ENCODE measurements at regions not wholly inside any gene's neighbourhood (a gene's known extent, or its start where the extent isn't known, plus 50 kb on each side); places are given as distances from the start of the nearest gene placed in this dataset.

DNA sequence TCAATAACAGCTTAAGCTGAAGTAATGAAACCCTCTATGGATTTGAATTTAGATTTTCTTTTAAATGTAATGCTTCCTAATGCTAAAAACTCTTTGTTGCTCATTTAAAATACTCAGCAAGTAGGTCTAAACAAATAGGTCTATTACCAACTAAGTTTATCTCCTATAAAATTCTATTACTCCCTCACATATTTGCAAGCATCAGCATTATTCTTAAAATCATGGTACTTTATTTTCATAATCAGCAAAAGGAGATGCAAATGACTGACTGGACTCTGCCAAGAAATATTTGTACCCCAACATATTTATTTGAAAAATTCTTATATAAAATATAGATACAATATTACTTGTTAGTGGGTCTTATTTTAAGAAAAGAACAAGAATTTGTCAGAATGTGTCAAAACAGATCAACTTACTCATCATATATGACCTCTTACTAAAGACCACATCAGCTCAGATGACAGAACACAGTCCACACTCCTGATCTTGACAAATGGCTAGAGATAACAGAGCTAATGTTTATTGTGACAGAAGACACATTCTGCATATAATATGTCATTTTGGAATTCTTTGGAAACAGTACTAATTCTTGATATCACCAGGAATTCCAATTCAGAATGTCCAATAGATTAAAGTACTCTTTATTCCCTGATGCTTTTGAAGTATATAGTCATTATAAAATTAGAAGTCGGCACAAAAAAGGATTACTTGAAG, 704.6 kb upstream of the PCDH9 start:
- TF ChIP-seq, protein P1, sequence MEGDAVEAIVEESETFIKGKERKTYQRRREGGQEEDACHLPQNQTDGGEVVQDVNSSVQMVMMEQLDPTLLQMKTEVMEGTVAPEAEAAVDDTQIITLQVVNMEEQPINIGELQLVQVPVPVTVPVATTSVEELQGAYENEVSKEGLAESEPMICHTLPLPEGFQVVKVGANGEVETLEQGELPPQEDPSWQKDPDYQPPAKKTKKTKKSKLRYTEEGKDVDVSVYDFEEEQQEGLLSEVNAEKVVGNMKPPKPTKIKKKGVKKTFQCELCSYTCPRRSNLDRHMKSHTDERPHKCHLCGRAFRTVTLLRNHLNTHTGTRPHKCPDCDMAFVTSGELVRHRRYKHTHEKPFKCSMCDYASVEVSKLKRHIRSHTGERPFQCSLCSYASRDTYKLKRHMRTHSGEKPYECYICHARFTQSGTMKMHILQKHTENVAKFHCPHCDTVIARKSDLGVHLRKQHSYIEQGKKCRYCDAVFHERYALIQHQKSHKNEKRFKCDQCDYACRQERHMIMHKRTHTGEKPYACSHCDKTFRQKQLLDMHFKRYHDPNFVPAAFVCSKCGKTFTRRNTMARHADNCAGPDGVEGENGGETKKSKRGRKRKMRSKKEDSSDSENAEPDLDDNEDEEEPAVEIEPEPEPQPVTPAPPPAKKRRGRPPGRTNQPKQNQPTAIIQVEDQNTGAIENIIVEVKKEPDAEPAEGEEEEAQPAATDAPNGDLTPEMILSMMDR (IDR thresholded peaks at IDR 0.05): no peak
- Histone ChIP-seq H3K9me3 (peaks cover 0 to 17% (median 0%) of the 10 kb centered on the region in 11 donors), H3K27me3 (no peaks in the 10 kb centered on the region), H3K36me3 (no peaks in the 10 kb centered on the region), H3K4me1 (no peaks in the 10 kb centered on the region), H3K27ac (no peak overlapping the region), H3K4me3 (no peak overlapping the region)
- ATAC-seq (no peak), DNase-seq (no peak)
- intact Hi-C loops (cut with DNase I): no loop called here
- WGBS, 2 donors: 62 to 72% methylated on average over 1 of the region's 1 CpG

GRCh38 chr13:67932991-67933390, 702.9 kb upstream of the PCDH9 start:
- H3K27ac ChIP-seq: no peak overlapping the region
- H3K36me3 ChIP-seq: no peaks in the 10 kb centered on the region
- H3K4me1 ChIP-seq: no peaks in the 10 kb centered on the region
- DNase-seq (no peak), ATAC-seq (no peak)
- no peak overlapping the region for H3K4me3 ChIP-seq
- intact Hi-C loops (cut with DNase I): no loop called here
- TF ChIP-seq, protein P1 (IDR thresholded peaks at IDR 0.05): no peak
- H3K9me3 ChIP-seq: peaks cover 0 to 10% (median 0%) of the 10 kb centered on the region in 11 donors
- WGBS, 2 donors: 85 to 90% methylated on average over 5 of the region's 5 CpGs
- H3K27me3 ChIP-seq: no peaks in the 10 kb centered on the region

GRCh38 chr13:67917291-67917987, 687.3 kb upstream of the PCDH9 start:
- ATAC-seq (no peak), DNase-seq (no peak)
- H3K4me1 ChIP-seq: no peaks in the 10 kb centered on the region
- H3K36me3 ChIP-seq: no peaks in the 10 kb centered on the region
- WGBS, 2 donors: 62 to 69% methylated on average over 5 of the region's 5 CpGs
- H3K9me3 ChIP-seq: peaks cover 0 to 25% (median 0%) of the 10 kb centered on the region in 11 donors
- H3K27me3 ChIP-seq: no peaks in the 10 kb centered on the region
- TF ChIP-seq, protein P1 (IDR thresholded peaks at IDR 0.05): no peak
- intact Hi-C loops (cut with DNase I): no loop called here
- no peak overlapping the region for H3K4me3 ChIP-seq
- H3K27ac ChIP-seq: no peak overlapping the region

GRCh38 chr13:67916650-67917049, 686.5 kb upstream of the PCDH9 start:
- 77 to 83% methylated on average over 1 of the region's 1 CpG for WGBS, 2 donors
- DNase-seq (no peak), ATAC-seq (no peak)
- Histone ChIP-seq H3K27ac (no peak overlapping the region), H3K4me3 (no peak overlapping the region), H3K36me3 (no peaks in the 10 kb centered on the region), H3K27me3 (no peaks in the 10 kb centered on the region), H3K4me1 (no peaks in the 10 kb centered on the region), H3K9me3 (peaks cover 0 to 25% (median 0%) of the 10 kb centered on the region in 11 donors)
- intact Hi-C loops (cut with DNase I): no loop called here
- TF ChIP-seq, protein P1 (IDR thresholded peaks at IDR 0.05): no peak

Data from heart right ventricle (tissue), 16 donors.